AG04449 (cell line): ENCODE measurements at regions not wholly inside any gene's neighbourhood (a gene's known extent, or its start where the extent isn't known, plus 50 kb on each side); places are given as distances from the start of the nearest gene placed in this dataset.

Source experiments
- CTCF ChIA-PET: fragments of 350-600 bp; formaldehyde crosslinking; extraction: SDS; loops from one replicate; lab custom pipeline; 2021; ENCODE audit warnings: antibody characterized with exemption; lab: Yijun Ruan, JAX
- POLR2A ChIA-PET: fragments of 400-600, 350-600 bp; formaldehyde crosslinking; extraction: SDS; loops from one replicate; lab custom pipeline; 2020; ENCODE audit warnings: antibody characterized with exemption, inconsistent platforms; lab: Yijun Ruan, JAX
- DNase-seq: peaks from one replicate; pipeline ENCODE4 v3.0.0-alpha.2; 2010; ENCODE audit warnings: low read depth, low spot score
- H3K4me3 ChIP-seq: 2 replicates; pipeline ENCODE4 v1.5.1; 2011; ENCODE audit warnings: low read depth, mild to moderate bottlenecking, control low read depth, low read length
- CTCF ChIP-seq: IDR thresholded peaks from one replicate; pipeline ENCODE4 v1.5.1; 2011; ENCODE audit warnings: mild to moderate bottlenecking, moderate library complexity, low read length, control low read depth, inconsistent platforms; ENCODE audit not compliant: insufficient read depth; ENCODE audit errors: missing control alignments

GRCh38 chr5:56508249-56508648, 275.1 kb upstream of the ANKRD55 start:
- no peak for TF ChIP-seq CTCF
- ChIA-PET CTCF (no interaction called here), POLR2A (no interaction called here)
- DNase-seq, result no peak
- H3K4me3 ChIP-seq, result no peak overlapping the region

GRCh38 chr5:56507351-56507930, 274.3 kb upstream of the ANKRD55 start:
- no peak for DNase-seq
- CTCF ChIA-PET, result no interaction called here
- no peak for TF ChIP-seq CTCF
- POLR2A ChIA-PET, result no interaction called here
- no peak overlapping the region for H3K4me3 ChIP-seq

GRCh38 chr5:56506211-56506965, 273.3 kb upstream of the ANKRD55 start:
- POLR2A ChIA-PET, result interaction anchor here (0.6 kb wide), 1 partner anchor 78 kb away, joined by 3 read pairs; no protein-coding TSS in a partner anchor
- TF ChIP-seq CTCF, result no peak
- no peak overlapping the region for H3K4me3 ChIP-seq
- CTCF ChIA-PET, result interaction anchor here (0.7 kb wide), 1 partner anchor 236 kb away, joined by 3 read pairs; no protein-coding TSS in a partner anchor
- no peak for DNase-seq

GRCh38 chr5:56503929-56504328, 270.8 kb upstream of the ANKRD55 start:
- ChIA-PET CTCF (no interaction called here), POLR2A (interaction anchor here (0.6 kb wide), 1 partner anchor 521 kb away, joined by 3 read pairs; no protein-coding TSS in a partner anchor)
- no peak overlapping the region for H3K4me3 ChIP-seq
- no peak for TF ChIP-seq CTCF
- no peak for DNase-seq

GRCh38 chr5:56501781-56502557, 268.8 kb upstream of the ANKRD55 start:
- H3K4me3 ChIP-seq, result no peak overlapping the region
- TF ChIP-seq CTCF, result no peak
- CTCF ChIA-PET, result no interaction called here
- POLR2A ChIA-PET, result no interaction called here
- DNase-seq, result no peak

- no peak for DNase-seq
- CTCF ChIA-PET, result interaction anchor here (1.4 kb wide), 1 partner anchor 9 kb away, joined by 3 read pairs; no protein-coding TSS in a partner anchor
- no peak for TF ChIP-seq CTCF
- H3K4me3 ChIP-seq, result no peak overlapping the region
- POLR2A ChIA-PET, result no interaction called here
Measured at GRCh38 chr5:56499901-56500300, 266.8 kb upstream of the ANKRD55 start.
